DND-41 (cell line): ENCODE measurements at regions not wholly inside any gene's neighbourhood (a gene's known extent, or its start where the extent isn't known, plus 50 kb on each side); places are given as distances from the start of the nearest gene placed in this dataset.

Experiments
- ATAC-seq: fragments of 200-7000 bp; cut with Tn5 transposase; 3 replicates; pipeline ENCODE4 v1.9.1; 2021; ENCODE audit warnings: low read depth; ENCODE audit not compliant: insufficient read depth
- DNase-seq: peaks from one replicate; pipeline ENCODE4 v3.0.0-alpha.2; 2020
- H2AFZ ChIP-seq: 2 replicates; pipeline ENCODE4 v1.6.0; 2012; ENCODE audit warnings: low read depth, low read length
- H3K27ac ChIP-seq: 2 replicates; pipeline ENCODE4 v1.5.1; 2012; ENCODE audit warnings: low read length, inconsistent platforms
- H3K27me3 ChIP-seq: fragments of 200-600 bp; sonication (generic); 2 replicates; pipeline ENCODE4 v1.6.0; 2012; ENCODE audit warnings: low read length, mild to moderate bottlenecking, inconsistent platforms; ENCODE audit not compliant: insufficient read depth, poor library complexity
- H3K36me3 ChIP-seq: 2 replicates; pipeline ENCODE4 v1.5.1; 2012; ENCODE audit warnings: low read length, inconsistent platforms; ENCODE audit not compliant: insufficient read depth
- H3K4me1 ChIP-seq: 2 replicates; pipeline ENCODE4 v1.5.1; 2012; ENCODE audit warnings: mild to moderate bottlenecking, low read length; ENCODE audit not compliant: insufficient read depth
- H3K4me2 ChIP-seq: 2 replicates; pipeline ENCODE4 v1.6.0; 2012; ENCODE audit warnings: mild to moderate bottlenecking, moderate library complexity, low read length, inconsistent platforms; ENCODE audit not compliant: insufficient read depth
- H3K4me3 ChIP-seq, 2 experiments: fragments of 200-600 bp in 1 of 2; shearing (Covaris generic) in 1 of 2; 2 replicates each; pipeline ENCODE4 v1.5.1; 2012 to 2016; ENCODE audit warnings: inconsistent platforms in 2 of 2, low read length in 2 of 2, mild to moderate bottlenecking in 2 of 2, low read depth in 1 of 2, moderate library complexity in 1 of 2
- H3K79me2 ChIP-seq: 2 replicates; pipeline ENCODE4 v1.6.0; 2012; ENCODE audit warnings: low read length, inconsistent platforms; ENCODE audit not compliant: insufficient read depth
- H3K9ac ChIP-seq: 2 replicates; pipeline ENCODE4 v1.6.0; 2012; ENCODE audit warnings: low read depth, mild to moderate bottlenecking, inconsistent platforms, low read length, moderate library complexity
- H3K9me3 ChIP-seq: 2 replicates; pipeline ENCODE4 v1.5.1; 2012; ENCODE audit warnings: low read length, moderate library complexity, mild to moderate bottlenecking, inconsistent platforms; ENCODE audit not compliant: insufficient read depth, severe bottlenecking
- H4K20me1 ChIP-seq: 2 replicates; pipeline ENCODE4 v1.6.0; 2012; ENCODE audit warnings: low read length; ENCODE audit not compliant: insufficient read depth
- CTCF ChIP-seq: IDR thresholded peaks from 2 replicates; pipeline ENCODE4 v1.5.1; 2012; ENCODE audit warnings: borderline replicate concordance, low read length, moderate library complexity, mild to moderate bottlenecking; ENCODE audit not compliant: poor library complexity, severe bottlenecking; ENCODE audit errors: extremely low read depth
- EZH2 ChIP-seq: IDR thresholded peaks from 3 replicates; pipeline ENCODE4 v1.6.1; 2012; ENCODE audit warnings: borderline replicate concordance, low read depth, mild to moderate bottlenecking, moderate library complexity, low read length, inconsistent platforms; ENCODE audit not compliant: severe bottlenecking

GRCh38 chr18:33803636-33804035 is 225.6 kb downstream of the ASXL3 start:
- H4K20me1 ChIP-seq = no peaks in the 10 kb centered on the region
- no peaks in the 10 kb centered on the region for H3K4me1 ChIP-seq
- H3K27me3 ChIP-seq = no peaks in the 10 kb centered on the region
- no peak overlapping the region for H3K4me3 ChIP-seq
- H2AFZ ChIP-seq = no peak overlapping the region
- DNase-seq (no peak), ATAC-seq (no peak)
- H3K9ac ChIP-seq = no peak overlapping the region
- H3K79me2 ChIP-seq = no peaks in the 10 kb centered on the region
- H3K36me3 ChIP-seq = no peaks in the 10 kb centered on the region
- no peak overlapping the region for H3K4me2 ChIP-seq
- no peaks in the 10 kb centered on the region for H3K9me3 ChIP-seq
- no peak overlapping the region for H3K27ac ChIP-seq
- TF ChIP-seq CTCF (no peak), EZH2 (no peak)

GRCh38 chr18:33802955-33803354 is 224.9 kb downstream of the ASXL3 start:
- no peaks in the 10 kb centered on the region for H3K4me1 ChIP-seq
- ATAC-seq (no peak), DNase-seq (no peak)
- H3K27ac ChIP-seq = no peak overlapping the region
- no peak for TF ChIP-seq EZH2
- no peak for TF ChIP-seq CTCF
- no peak overlapping the region for H3K4me2 ChIP-seq
- no peaks in the 10 kb centered on the region for H3K9me3 ChIP-seq
- no peak overlapping the region for H2AFZ ChIP-seq
- H3K9ac ChIP-seq = no peak overlapping the region
- H3K4me3 ChIP-seq = no peak overlapping the region
- H4K20me1 ChIP-seq = no peaks in the 10 kb centered on the region
- no peaks in the 10 kb centered on the region for H3K27me3 ChIP-seq
- H3K79me2 ChIP-seq = no peaks in the 10 kb centered on the region
- H3K36me3 ChIP-seq = no peaks in the 10 kb centered on the region
